GM12865 (cell line): ENCODE measurements at regions not wholly inside any gene's neighbourhood (a gene's known extent, or its start where the extent isn't known, plus 50 kb on each side); places are given as distances from the start of the nearest gene placed in this dataset.

ENCODE experiments used
- DNase-seq: peaks from one replicate; pipeline ENCODE4 v3.0.0; 2010; ENCODE audit warnings: low read depth
- H3K4me3 ChIP-seq: 2 replicates; pipeline ENCODE4 v1.5.1; 2011; ENCODE audit warnings: mild to moderate bottlenecking, low read depth, low read length, control low read depth
- TF ChIP-seq, protein P1 (sequence below): IDR thresholded peaks from 2 replicates; pipeline ENCODE4 v1.5.1; 2011; ENCODE audit warnings: low read length, control low read depth, low read depth, inconsistent platforms; ENCODE audit not compliant: insufficient read depth; ENCODE audit errors: missing control alignments

DNA sequence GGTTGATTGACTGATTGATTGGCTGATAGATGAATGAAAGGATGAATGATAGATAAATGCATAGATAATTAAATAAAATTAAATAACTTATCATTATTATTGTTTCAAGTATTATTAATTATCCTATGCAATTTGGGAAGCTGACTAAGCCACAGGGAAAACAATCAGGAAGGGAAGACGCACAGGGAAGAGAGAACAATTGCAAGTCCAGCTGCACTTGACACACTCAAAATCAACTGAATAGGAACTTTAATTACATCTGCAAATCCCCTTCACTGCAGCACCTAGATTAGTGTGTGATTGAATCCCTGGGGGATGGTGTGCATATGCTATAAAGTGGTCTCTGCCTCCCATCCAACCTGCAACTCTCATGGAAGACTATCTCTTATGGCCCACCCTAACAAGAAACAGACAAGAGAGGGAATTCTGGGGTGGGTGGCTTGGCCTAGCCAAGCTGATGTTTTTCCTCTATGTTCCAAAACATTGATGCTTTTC lies 161.1 kb upstream of the FGGY start:
- TF ChIP-seq, protein P1, sequence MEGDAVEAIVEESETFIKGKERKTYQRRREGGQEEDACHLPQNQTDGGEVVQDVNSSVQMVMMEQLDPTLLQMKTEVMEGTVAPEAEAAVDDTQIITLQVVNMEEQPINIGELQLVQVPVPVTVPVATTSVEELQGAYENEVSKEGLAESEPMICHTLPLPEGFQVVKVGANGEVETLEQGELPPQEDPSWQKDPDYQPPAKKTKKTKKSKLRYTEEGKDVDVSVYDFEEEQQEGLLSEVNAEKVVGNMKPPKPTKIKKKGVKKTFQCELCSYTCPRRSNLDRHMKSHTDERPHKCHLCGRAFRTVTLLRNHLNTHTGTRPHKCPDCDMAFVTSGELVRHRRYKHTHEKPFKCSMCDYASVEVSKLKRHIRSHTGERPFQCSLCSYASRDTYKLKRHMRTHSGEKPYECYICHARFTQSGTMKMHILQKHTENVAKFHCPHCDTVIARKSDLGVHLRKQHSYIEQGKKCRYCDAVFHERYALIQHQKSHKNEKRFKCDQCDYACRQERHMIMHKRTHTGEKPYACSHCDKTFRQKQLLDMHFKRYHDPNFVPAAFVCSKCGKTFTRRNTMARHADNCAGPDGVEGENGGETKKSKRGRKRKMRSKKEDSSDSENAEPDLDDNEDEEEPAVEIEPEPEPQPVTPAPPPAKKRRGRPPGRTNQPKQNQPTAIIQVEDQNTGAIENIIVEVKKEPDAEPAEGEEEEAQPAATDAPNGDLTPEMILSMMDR, result no peak
- no peak for DNase-seq
- H3K4me3 ChIP-seq, result no peak overlapping the region

- TF ChIP-seq, protein P1, result no peak
- no peak overlapping the region for H3K4me3 ChIP-seq
- no peak for DNase-seq
Observed at GRCh38 chr1:59136541-59137275, 160.2 kb upstream of the FGGY start.

GRCh38 chr1:59137276-59137615 lies 159.6 kb upstream of the FGGY start:
- TF ChIP-seq, protein P1, result no peak
- no peak for DNase-seq
- H3K4me3 ChIP-seq, result no peak overlapping the region

DNA sequence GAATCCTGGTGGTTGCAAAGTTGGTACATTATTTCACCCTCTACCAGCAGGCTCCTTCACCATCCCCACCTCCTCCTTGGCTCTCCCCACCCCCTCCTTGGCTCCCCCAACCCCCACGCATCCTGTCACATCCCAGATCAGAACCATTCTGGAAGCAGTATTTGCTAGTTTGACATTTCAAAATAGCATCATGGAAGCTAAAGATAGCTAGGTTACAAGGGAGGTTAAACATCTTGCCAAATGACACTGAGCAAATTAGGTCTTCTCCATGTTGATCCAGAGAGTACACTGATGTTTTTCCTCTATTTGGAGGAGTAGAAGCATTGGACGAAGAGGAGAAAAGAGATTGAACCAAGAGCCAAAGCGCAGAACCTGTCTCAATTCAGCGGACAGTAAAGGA lies 158.9 kb upstream of the FGGY start:
- no peak for DNase-seq
- TF ChIP-seq, protein P1, result no peak
- no peak overlapping the region for H3K4me3 ChIP-seq

GRCh38 chr1:59138402-59138801 lies 158.5 kb upstream of the FGGY start:
- no peak for DNase-seq

GRCh38 chr1:59139396-59139795 lies 157.5 kb upstream of the FGGY start:
- no peak for DNase-seq

More at GRCh38 chr1:59138402-59138801, 158.5 kb upstream of the FGGY start:
- no peak overlapping the region for H3K4me3 ChIP-seq
- TF ChIP-seq, protein P1, result no peak

More at GRCh38 chr1:59139396-59139795, 157.5 kb upstream of the FGGY start:
- TF ChIP-seq, protein P1, result no peak
- no peak overlapping the region for H3K4me3 ChIP-seq
